Endothelial cell of umbilical vein (primary cell): ENCODE measurements at regions not wholly inside any gene's neighbourhood (a gene's known extent, or its start where the extent isn't known, plus 50 kb on each side); places are given as distances from the start of the nearest gene placed in this dataset.
A peak's percentile ranks its signal among the peaks of the same experiment; 100 is the strongest.
"Not testable (repeated sequence)": the region's sequence is repeated elsewhere in the genome, so short reads cannot be mapped to it uniquely, and the experiment has no call there.

Source experiments
- BruUV-seq: library from RNA; stranded (reverse); fragments of 400-500 nt; replicated peaks from 2 replicates; lab custom pipeline; 2021; lab: Mats Ljungman, UMichigan
- CTCF ChIA-PET: fragments of 300-600, 350-600 bp; sonication (Branson Sonifier 250); formaldehyde crosslinking; loops from one replicate; lab custom pipeline; 2021; ENCODE audit warnings: antibody characterized with exemption, inconsistent platforms; lab: Charles Lee
- POLR2A ChIA-PET: fragments of 300-600, 350-600 bp; sonication (Branson Sonifier 250); formaldehyde crosslinking; loops from one replicate; lab custom pipeline; 2021; ENCODE audit warnings: antibody characterized with exemption, inconsistent platforms; lab: Charles Lee
- DNase-seq: peaks from one replicate; pipeline ENCODE4 v3.0.0-alpha.2; 2011; ENCODE audit warnings: low read depth, low spot score
- FAIRE-seq: peaks from 2 replicates; lab custom pipeline; 2011; peaks lifted over from hg19 to GRCh38; lab: Jason Lieb, UNC
- H2AFZ ChIP-seq: 2 replicates; pipeline ENCODE4 v1.6.0; 2012; ENCODE audit warnings: low read depth, low read length, control low read depth, inconsistent platforms
- H3K27ac ChIP-seq: 2 replicates; pipeline ENCODE4 v1.5.1; 2011; ENCODE audit warnings: low read depth, mild to moderate bottlenecking, control low read depth, low read length, moderate library complexity; ENCODE audit not compliant: insufficient read depth
- H3K27me3 ChIP-seq, 2 experiments: 2 replicates each; pipeline versions ENCODE4 v1.6.0 to v1.6.1; 2011; ENCODE audit warnings: low read length in 2 of 2, mixed read lengths in 1 of 2; ENCODE audit not compliant: control insufficient read depth in 2 of 2, insufficient read depth in 2 of 2
- H3K36me3 ChIP-seq, 2 experiments: 2 replicates in 1 of 2; 3 replicates in 1 of 2; pipeline ENCODE4 v1.5.1; 2011; ENCODE audit warnings: low read length in 2 of 2, mild to moderate bottlenecking in 1 of 2, moderate library complexity in 1 of 2; ENCODE audit not compliant: control insufficient read depth in 2 of 2, insufficient read depth in 2 of 2; ENCODE audit errors: extremely low read depth in 1 of 2
- H3K4me1 ChIP-seq: 3 replicates; pipeline ENCODE4 v1.5.1; 2011; ENCODE audit warnings: mild to moderate bottlenecking, low read length; ENCODE audit not compliant: control insufficient read depth, insufficient read depth; ENCODE audit errors: extremely low read depth
- H3K4me2 ChIP-seq: 2 replicates; pipeline ENCODE4 v1.6.1; 2011; ENCODE audit warnings: low read length, control low read depth, mixed read lengths; ENCODE audit not compliant: insufficient read depth
- H3K4me3 ChIP-seq, 3 experiments: fragments of 200-600 bp in 1 of 3; sonication (generic), shearing (Covaris generic) in 1 of 3; replicated peaks in 1 of 3; 2 replicates each; pipeline ENCODE4 v1.5.1; 2011 to 2016; ENCODE audit warnings: control low read depth in 3 of 3, low read length in 3 of 3, mild to moderate bottlenecking in 2 of 3, inconsistent platforms in 1 of 3, low read depth in 1 of 3, moderate library complexity in 1 of 3; ENCODE audit not compliant: insufficient read depth in 1 of 3
- H3K79me2 ChIP-seq: 2 replicates; pipeline ENCODE4 v1.6.0; 2012; ENCODE audit warnings: low read length, inconsistent platforms; ENCODE audit not compliant: control insufficient read depth, insufficient read depth
- H3K9ac ChIP-seq: replicated peaks from 2 replicates; pipeline ENCODE3; 2011; ENCODE audit warnings: low read length, control low read depth; ENCODE audit not compliant: insufficient read depth; ENCODE audit errors: extremely low read depth
- H3K9me1 ChIP-seq: replicated peaks from 3 replicates; pipeline ENCODE4 v1.6.0; 2011; ENCODE audit warnings: mild to moderate bottlenecking, low read length; ENCODE audit not compliant: control insufficient read depth, insufficient read depth; ENCODE audit errors: extremely low read depth
- H3K9me3 ChIP-seq: replicated peaks from 2 replicates; pipeline ENCODE4 v1.5.1; 2012; ENCODE audit warnings: low read length, inconsistent platforms; ENCODE audit not compliant: control insufficient read depth, insufficient read depth
- H4K20me1 ChIP-seq: replicated peaks from 2 replicates; pipeline ENCODE3; 2011; ENCODE audit warnings: mild to moderate bottlenecking, low read length; ENCODE audit not compliant: control insufficient read depth, insufficient read depth; ENCODE audit errors: extremely low read depth
- CTCF ChIP-seq, 2 donors: IDR thresholded peaks; 1 replicate in 1 of 2; 2 replicates in 1 of 2; pipeline ENCODE4 v1.5.1; 2011; ENCODE audit warnings: low read length in 2 of 2, mild to moderate bottlenecking in 2 of 2, moderate library complexity in 2 of 2, control low read depth in 1 of 2, inconsistent platforms in 1 of 2, low read depth in 1 of 2; ENCODE audit not compliant: insufficient read depth in 1 of 2; ENCODE audit errors: extremely low read depth in 1 of 2
- EZH2 ChIP-seq: IDR thresholded peaks from 2 replicates; pipeline ENCODE4 v1.6.1; 2012; ENCODE audit warnings: borderline replicate concordance, low read depth, mild to moderate bottlenecking, moderate library complexity, low read length, inconsistent platforms; ENCODE audit not compliant: severe bottlenecking
- FOS ChIP-seq: IDR thresholded peaks from 2 replicates; pipeline ENCODE4 v1.6.1; 2011; ENCODE audit warnings: mild to moderate bottlenecking, low read length, moderate library complexity, borderline replicate concordance; ENCODE audit not compliant: insufficient read depth
- GATA2 ChIP-seq: IDR thresholded peaks from 2 replicates; pipeline ENCODE4 v1.7.0; 2011; ENCODE audit warnings: low read depth, mild to moderate bottlenecking, moderate library complexity, mixed read lengths, low read length; ENCODE audit not compliant: insufficient read length, insufficient read depth
- JUN ChIP-seq: IDR thresholded peaks from 2 replicates; pipeline ENCODE4 v1.6.1; 2011; ENCODE audit warnings: borderline replicate concordance, low read depth; ENCODE audit not compliant: insufficient read length, insufficient read depth
- MAX ChIP-seq: IDR thresholded peaks from 2 replicates; pipeline ENCODE4 v1.6.1; 2011; ENCODE audit not compliant: insufficient read depth, insufficient read length
- MYC ChIP-seq: IDR thresholded peaks from one replicate; pipeline ENCODE4 v1.6.1; 2011; ENCODE audit warnings: mild to moderate bottlenecking, low read depth, low read length
- POLR2A ChIP-seq: IDR thresholded peaks from 2 replicates; pipeline ENCODE4 v1.6.1; 2012; ENCODE audit warnings: low read depth, mild to moderate bottlenecking, control low read depth, low read length
- POLR2AphosphoS5 ChIP-seq: IDR thresholded peaks from 2 replicates; pipeline ENCODE4 v1.6.1; 2012; ENCODE audit warnings: low read depth, mild to moderate bottlenecking, control low read depth, low read length, moderate library complexity; ENCODE audit not compliant: insufficient read depth
- dilution Hi-C: fragments of 300-500 bp; cut with MboI; formaldehyde crosslinking; loops from one replicate; pipeline ENCODE4 v1.15.0; 2019; ENCODE audit warnings: low sequenced_read_pairs; ENCODE audit not compliant: extremely low pct_ligation_motif_present
- intact Hi-C: fragments of 100-400 bp; cut with micrococcal nuclease; formaldehyde crosslinking; loops from one replicate; pipeline ENCODE4 v1.10.0; 2022

GRCh38 chr1:235049716-235050378, 78.8 kb downstream of the TOMM20 start:
- intact Hi-C loops: loop anchor here (2.0 kb wide), 1 partner anchor 37 kb away; no protein-coding TSS in a partner anchor
- H3K36me3 ChIP-seq, H3K9ac ChIP-seq, H4K20me1 ChIP-seq, CTCF ChIA-PET, BruUV-seq, H3K9me1 ChIP-seq, H2AFZ ChIP-seq, POLR2A ChIA-PET, FAIRE-seq, H3K4me2 ChIP-seq, H3K27ac ChIP-seq, DNase-seq, H3K27me3 ChIP-seq, dilution Hi-C loops, H3K9me3 ChIP-seq, H3K79me2 ChIP-seq, H3K4me3 ChIP-seq: not testable (repeated sequence)
- peaks cover 14% of the 10 kb centered on the region for H3K4me1 ChIP-seq

DNA sequence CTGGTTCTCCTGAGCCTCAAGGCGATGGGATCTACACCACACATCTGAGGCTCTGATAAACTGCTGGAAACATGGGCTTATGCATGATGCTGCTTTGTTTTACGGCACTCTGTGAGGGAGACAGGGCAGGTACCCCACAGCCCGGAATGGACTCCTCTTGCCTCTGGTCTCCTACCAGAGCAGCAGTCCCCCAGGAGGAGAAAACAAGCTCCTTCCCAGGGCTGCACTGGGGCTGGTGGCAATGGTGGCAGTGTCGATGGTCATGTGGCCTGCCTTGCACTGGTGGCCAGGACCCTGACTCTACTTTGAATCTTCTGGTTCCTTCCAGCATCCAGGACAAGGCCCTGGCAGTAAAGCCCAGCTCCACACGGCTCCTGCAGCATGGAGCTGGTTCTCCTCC, 79.4 kb downstream of the TOMM20 start:
- H3K9ac ChIP-seq: no peak overlapping the region
- peak overlapping the region; percentile 11 for H2AFZ ChIP-seq
- POLR2A ChIA-PET: interaction anchor here (0.7 kb wide), 1 partner anchor 25 kb away, joined by 3 read pairs; no protein-coding TSS in a partner anchor
- no peaks in the 10 kb centered on the region for H4K20me1 ChIP-seq
- CTCF ChIA-PET: interaction anchor here (1.6 kb wide), 1 partner anchor 21 kb away, joined by 4 read pairs; no protein-coding TSS in a partner anchor
- intact Hi-C loops (loop anchor here (2.0 kb wide), 1 partner anchor 36 kb away; no protein-coding TSS in a partner anchor), dilution Hi-C loops (no loop called here)
- no peaks in the 10 kb centered on the region for H3K36me3 ChIP-seq
- no peak overlapping the region for H3K27ac ChIP-seq
- H3K9me1 ChIP-seq: no peaks in the 10 kb centered on the region
- no TSS peak for BruUV-seq
- H3K4me1 ChIP-seq: peaks cover 14% of the 10 kb centered on the region
- H3K9me3 ChIP-seq: no peaks in the 10 kb centered on the region
- DNase-seq (no peak), FAIRE-seq (no peak)
- H3K4me2 ChIP-seq: no peak overlapping the region
- H3K79me2 ChIP-seq: no peaks in the 10 kb centered on the region
- H3K27me3 ChIP-seq: no peaks in the 10 kb centered on the region
- TF ChIP-seq POLR2A (no peak), MYC (no peak), FOS (no peak), EZH2 (no peak), GATA2 (no peak), POLR2AphosphoS5 (no peak), JUN (no peak), CTCF (IDR thresholded peaks at IDR 0.05; ENCODE audit: extremely low read depth in 1 of 2, insufficient read depth in 1 of 2, low read depth in 1 of 2, low read length in 2 of 2) (no peak), MAX (no peak)
- no peak overlapping the region for H3K4me3 ChIP-seq
